Common myeloid progenitor, CD34-positive (primary cell): ENCODE measurements at regions not wholly inside any gene's neighbourhood (a gene's known extent, or its start where the extent isn't known, plus 50 kb on each side); places are given as distances from the start of the nearest gene placed in this dataset.

Source experiments
- CTCF ChIA-PET: fragments of 350-600 bp; sonication (Branson Sonifier 250); formaldehyde crosslinking; loops from one replicate; lab custom pipeline; 2021; ENCODE audit warnings: antibody characterized with exemption; lab: Charles Lee
- POLR2A ChIA-PET: fragments of 350-600 bp; sonication (Branson Sonifier 250); formaldehyde crosslinking; loops from one replicate; lab custom pipeline; 2021; ENCODE audit warnings: antibody characterized with exemption; lab: Charles Lee
- DNase-seq, 3 donors: peaks; one replicate each; pipeline versions ENCODE4 v3.0.0 to v3.0.0-alpha.2; 2013
- H3K27ac ChIP-seq, 2 experiments: 1 replicate in 1 of 2; 2 replicates in 1 of 2; pipeline ENCODE4 v1.7.0; 2013; ENCODE audit warnings: inconsistent platforms in 2 of 2, low read length in 2 of 2, mild to moderate bottlenecking in 2 of 2, low read depth in 1 of 2, moderate library complexity in 1 of 2; ENCODE audit not compliant: severe bottlenecking in 2 of 2, insufficient read depth in 1 of 2, poor library complexity in 1 of 2
- H3K27me3 ChIP-seq, 5 experiments: replicated peaks in 2 of 5; 1 replicate in 3 of 5; 2 replicates in 2 of 5; pipeline versions ENCODE4 v1.6.1 to v1.7.0; 2013; ENCODE audit warnings: low read length in 4 of 5, mild to moderate bottlenecking in 2 of 5, moderate library complexity in 2 of 5, inconsistent platforms in 1 of 5; ENCODE audit not compliant: insufficient read depth in 5 of 5, control insufficient read depth in 4 of 5
- H3K36me3 ChIP-seq, 4 experiments: 1 replicate in 2 of 4; 2 replicates in 2 of 4; pipeline versions ENCODE4 v1.6.1 to v1.7.0; 2013; ENCODE audit warnings: low read length in 3 of 4, control low read depth in 1 of 4, mild to moderate bottlenecking in 1 of 4; ENCODE audit not compliant: control insufficient read depth in 4 of 4, insufficient read depth in 4 of 4
- H3K4me1 ChIP-seq, 4 experiments: 1 replicate in 3 of 4; 2 replicates in 1 of 4; pipeline versions ENCODE4 v1.6.1 to v1.7.1; 2013; ENCODE audit warnings: low read length in 3 of 4, mild to moderate bottlenecking in 3 of 4, control low read depth in 1 of 4, inconsistent platforms in 1 of 4, moderate library complexity in 1 of 4; ENCODE audit not compliant: control insufficient read depth in 4 of 4, insufficient read depth in 4 of 4; ENCODE audit errors: control extremely low read depth in 1 of 4
- H3K4me3 ChIP-seq, 7 experiments: 1 replicate in 4 of 7; 2 replicates in 3 of 7; pipeline versions ENCODE4 v1.5.1 to v1.7.0; 2013; ENCODE audit warnings: mild to moderate bottlenecking in 7 of 7, low read length in 6 of 7, moderate library complexity in 6 of 7, inconsistent platforms in 2 of 7, low read depth in 2 of 7, control low read depth in 1 of 7; ENCODE audit not compliant: insufficient read depth in 4 of 7, control insufficient read depth in 1 of 7; ENCODE audit errors: extremely low read depth in 1 of 7
- H3K9me3 ChIP-seq, 5 experiments: 1 replicate in 4 of 5; 2 replicates in 1 of 5; pipeline versions ENCODE4 v1.6.1 to v1.7.1; 2013; ENCODE audit warnings: low read length in 4 of 5, mild to moderate bottlenecking in 2 of 5, inconsistent platforms in 1 of 5, low read depth in 1 of 5, moderate library complexity in 1 of 5; ENCODE audit not compliant: control insufficient read depth in 4 of 5, insufficient read depth in 2 of 5; ENCODE audit errors: control extremely low read depth in 1 of 5
- WGBS: methylation state at CpG from one replicate; pipeline ENCODE4 v1.1.5; 2013; ENCODE audit not compliant: insufficient coverage; 5-methylcytosine and 5-hydroxymethylcytosine counted together

- Histone ChIP-seq H3K27ac (no peak overlapping the region), H3K9me3 (no peaks in the 10 kb centered on the region), H3K27me3 (no peaks in the 10 kb centered on the region), H3K36me3 (no peaks in the 10 kb centered on the region), H3K4me3 (no peak overlapping the region), H3K4me1 (peaks cover 0 to 12% (median 1%) of the 10 kb centered on the region in 4 experiments)
- DNase-seq: no peak
- ChIA-PET CTCF (interaction anchor here (1.5 kb wide), 1 partner anchor 9 kb away, joined by 3 read pairs; no protein-coding TSS in a partner anchor), POLR2A (no interaction called here)
- 93% methylated on average over 6 of the region's 6 CpGs for WGBS
Measured at GRCh38 chr10:104518891-104519290, 122.2 kb upstream of the SORCS3 start.

- no peak overlapping the region for H3K27ac ChIP-seq
- peaks cover 0 to 10% (median 1%) of the 10 kb centered on the region in 4 experiments for H3K4me1 ChIP-seq
- no peaks in the 10 kb centered on the region for H3K36me3 ChIP-seq
- H3K27me3 ChIP-seq: peaks cover 0 to 2% (median 0%) of the 10 kb centered on the region in 5 experiments
- ChIA-PET CTCF (no interaction called here), POLR2A (no interaction called here)
- no peak for DNase-seq
- 98% methylated on average over 11 of the region's 11 CpGs for WGBS
- H3K4me3 ChIP-seq: no peak overlapping the region
- H3K9me3 ChIP-seq: no peaks in the 10 kb centered on the region
Measured at GRCh38 chr10:104520653-104521052, 120.4 kb upstream of the SORCS3 start.

- Histone ChIP-seq H3K9me3 (no peaks in the 10 kb centered on the region), H3K36me3 (no peaks in the 10 kb centered on the region)
- peak; percentile 21 to 58 (median 51) for DNase-seq
Measured at GRCh38 chr10:104521901-104522694, 119.0 kb upstream of the SORCS3 start.

GRCh38 chr10:104526188-104526587, 114.9 kb upstream of the SORCS3 start:
- 100% methylated on average over 2 of the region's 2 CpGs for WGBS
- POLR2A ChIA-PET: interaction anchor here (0.7 kb wide), 1 partner anchor 10 kb away, joined by 3 read pairs; no protein-coding TSS in a partner anchor
- CTCF ChIA-PET: no interaction called here

More at GRCh38 chr10:104521901-104522694, 119.0 kb upstream of the SORCS3 start:
- H3K27ac ChIP-seq: no peak overlapping the region
- POLR2A ChIA-PET: interaction anchor here (0.7 kb wide), 1 partner anchor 19 kb away, joined by 4 read pairs; no protein-coding TSS in a partner anchor
- CTCF ChIA-PET: no interaction called here
- peaks cover 0 to 2% (median 0%) of the 10 kb centered on the region in 5 experiments for H3K27me3 ChIP-seq
- no peak overlapping the region for H3K4me3 ChIP-seq
- peaks cover 0 to 5% (median 1%) of the 10 kb centered on the region in 4 experiments for H3K4me1 ChIP-seq
- 33% methylated on average over 2 of the region's 9 CpGs for WGBS

GRCh38 chr10:104527013-104527412, 114.1 kb upstream of the SORCS3 start:
- H3K36me3 ChIP-seq: no peaks in the 10 kb centered on the region
- WGBS: 100% methylated on average over 1 of the region's 1 CpG
- POLR2A ChIA-PET: no interaction called here
- H3K9me3 ChIP-seq: no peaks in the 10 kb centered on the region
- no peak for DNase-seq
- H3K27ac ChIP-seq: no peak overlapping the region
- H3K4me3 ChIP-seq: no peak overlapping the region
- H3K4me1 ChIP-seq: peaks cover 0 to 6% (median under 1%) of the 10 kb centered on the region in 4 experiments
- CTCF ChIA-PET: no interaction called here
- peaks cover 0 to 2% (median 0%) of the 10 kb centered on the region in 5 experiments for H3K27me3 ChIP-seq

More at GRCh38 chr10:104526188-104526587, 114.9 kb upstream of the SORCS3 start:
- DNase-seq: no peak
- H3K4me3 ChIP-seq: no peak overlapping the region
- H3K27me3 ChIP-seq: peaks cover 0 to 2% (median 0%) of the 10 kb centered on the region in 5 experiments
- peaks cover 0 to 8% (median 1%) of the 10 kb centered on the region in 4 experiments for H3K4me1 ChIP-seq
- no peaks in the 10 kb centered on the region for H3K9me3 ChIP-seq
- no peaks in the 10 kb centered on the region for H3K36me3 ChIP-seq
- no peak overlapping the region for H3K27ac ChIP-seq

GRCh38 chr10:104540181-104540580, 100.9 kb upstream of the SORCS3 start:
- Histone ChIP-seq H3K27ac (no peak overlapping the region), H3K27me3 (no peaks in the 10 kb centered on the region), H3K36me3 (no peaks in the 10 kb centered on the region), H3K9me3 (peaks cover 0 to 4% (median 0%) of the 10 kb centered on the region in 5 experiments), H3K4me1 (no peaks in the 10 kb centered on the region), H3K4me3 (no peak overlapping the region)
- ChIA-PET POLR2A (interaction anchor here (0.6 kb wide), 1 partner anchor 524 kb away, joined by 4 read pairs; no protein-coding TSS in a partner anchor), CTCF (no interaction called here)
- 96% methylated on average over 3 of the region's 3 CpGs for WGBS
- no peak for DNase-seq

GRCh38 chr10:104541820-104542219, 99.3 kb upstream of the SORCS3 start:
- Histone ChIP-seq H3K27me3 (no peaks in the 10 kb centered on the region), H3K36me3 (no peaks in the 10 kb centered on the region), H3K9me3 (peaks cover 0 to 4% (median 0%) of the 10 kb centered on the region in 5 experiments), H3K4me3 (no peak overlapping the region), H3K27ac (no peak overlapping the region), H3K4me1 (no peaks in the 10 kb centered on the region)
- CTCF ChIA-PET: no interaction called here
- DNase-seq: no peak
- POLR2A ChIA-PET: no interaction called here
- 97% methylated on average over 4 of the region's 4 CpGs for WGBS
